ENCODE measurements at regions not wholly inside any gene's neighbourhood (a gene's known extent, or its start where the extent isn't known, plus 50 kb on each side); places are given as distances from the start of the nearest gene placed in this dataset.

- no peak for TF ChIP-seq CTCF (IDR thresholded peaks at IDR 0.05 in 4 of 5, conservative IDR thresholded peaks at IDR 0.05 in 1 of 5)
- no peak for TF ChIP-seq POLR2A (IDR thresholded peaks at IDR 0.05)
Measured at GRCh38 chr1:168490306-168490705, 53.5 kb downstream of the XCL2 start.
